ENCODE measurements at regions not wholly inside any gene's neighbourhood (a gene's known extent, or its start where the extent isn't known, plus 50 kb on each side); places are given as distances from the start of the nearest gene placed in this dataset.
"Not testable (repeated sequence)": the region's sequence is repeated elsewhere in the genome, so short reads cannot be mapped to it uniquely, and the experiment has no call there.

- CTCF ChIA-PET = interaction anchor here (0.6 kb wide), 1 partner anchor 104 kb away, joined by 3 read pairs; no protein-coding TSS in a partner anchor
- POLR2A ChIA-PET = no interaction called here
Measured at GRCh38 chr20:17873410-17874270, 95.0 kb downstream of the SNX5 start.

- ChIA-PET POLR2A (no interaction called here), CTCF (no interaction called here)
Measured at GRCh38 chr20:17872959-17873358, 95.6 kb downstream of the SNX5 start.

- CTCF ChIA-PET = no interaction called here
- POLR2A ChIA-PET = no interaction called here
Measured at GRCh38 chr20:17872434-17872833, 96.2 kb downstream of the SNX5 start.

GRCh38 chr20:17871886-17872285 is 96.7 kb downstream of the SNX5 start:
- ChIA-PET POLR2A (no interaction called here), CTCF (no interaction called here)

GRCh38 chr20:17871181-17871580 is 97.4 kb downstream of the SNX5 start:
- CTCF ChIA-PET = no interaction called here
- POLR2A ChIA-PET = no interaction called here

GRCh38 chr20:17870086-17870740 is 98.4 kb downstream of the SNX5 start:
- POLR2A ChIA-PET = no interaction called here
- CTCF ChIA-PET = interaction anchor here (0.5 kb wide), 1 partner anchor 243 kb away, joined by 3 read pairs; no protein-coding TSS in a partner anchor

- ChIA-PET CTCF (interaction anchor here (1.2 kb wide), 1 partner anchor 28 kb away, joined by 4 read pairs; no protein-coding TSS in a partner anchor), POLR2A (no interaction called here)
Measured at GRCh38 chr20:17869295-17869994, 99.1 kb downstream of the SNX5 start.

- CTCF ChIA-PET = interaction anchor here (1.2 kb wide), 1 partner anchor 29 kb away, joined by 4 read pairs; no protein-coding TSS in a partner anchor
- POLR2A ChIA-PET = no interaction called here
Measured at GRCh38 chr20:17868700-17869231, 99.8 kb downstream of the SNX5 start.

GRCh38 chr20:17868151-17868550 is 100.4 kb downstream of the SNX5 start:
- ChIA-PET POLR2A (no interaction called here), CTCF (no interaction called here)

GRCh38 chr20:17867131-17867925 is 101.3 kb downstream of the SNX5 start:
- ChIA-PET CTCF (no interaction called here), POLR2A (no interaction called here)

GRCh38 chr20:17866234-17867001 is 102.2 kb downstream of the SNX5 start:
- ChIA-PET POLR2A (no interaction called here), CTCF (no interaction called here)

- ChIA-PET CTCF (no interaction called here), POLR2A (no interaction called here)
Measured at GRCh38 chr20:17863577-17864292, 104.9 kb downstream of the SNX5 start.

- ChIA-PET POLR2A (no interaction called here), CTCF (no interaction called here)
Measured at GRCh38 chr20:17863209-17863576, 105.4 kb downstream of the SNX5 start.

GRCh38 chr20:17862171-17862570 is 106.4 kb downstream of the SNX5 start:
- ChIA-PET POLR2A (no interaction called here), CTCF (no interaction called here)

- POLR2A ChIA-PET, CTCF ChIA-PET: not testable (repeated sequence)
Measured at GRCh38 chr20:17861620-17862019, 107.0 kb downstream of the SNX5 start.

GRCh38 chr20:17860301-17861197 is 108.0 kb downstream of the SNX5 start:
- POLR2A ChIA-PET = interaction anchor here (0.6 kb wide), 1 partner anchor 119 kb away, joined by 3 read pairs; no protein-coding TSS in a partner anchor
- CTCF ChIA-PET = no interaction called here

GRCh38 chr20:17859616-17860232 is 108.9 kb downstream of the SNX5 start:
- ChIA-PET CTCF (no interaction called here), POLR2A (no interaction called here)

All from activated CD8-positive, alpha-beta memory T cell treated with anti-CD3 and anti-CD28 coated beads for 36 hours (primary cell).